Epidermal melanocyte (primary cell): ENCODE measurements at regions not wholly inside any gene's neighbourhood (a gene's known extent, or its start where the extent isn't known, plus 50 kb on each side); places are given as distances from the start of the nearest gene placed in this dataset.
A peak's percentile ranks its signal among the peaks of the same experiment; 100 is the strongest.
"Not testable (repeated sequence)": the region's sequence is repeated elsewhere in the genome, so short reads cannot be mapped to it uniquely, and the experiment has no call there.

Experiments used
- DNase-seq: peaks from one replicate; pipeline ENCODE4 v3.0.0; 2011; ENCODE audit warnings: low spot score; ENCODE audit not compliant: insufficient read length

- DNase-seq: no peak
Observed at GRCh38 chr7:131074043-131074442, 253.6 kb upstream of the MKLN1 start.

DNA sequence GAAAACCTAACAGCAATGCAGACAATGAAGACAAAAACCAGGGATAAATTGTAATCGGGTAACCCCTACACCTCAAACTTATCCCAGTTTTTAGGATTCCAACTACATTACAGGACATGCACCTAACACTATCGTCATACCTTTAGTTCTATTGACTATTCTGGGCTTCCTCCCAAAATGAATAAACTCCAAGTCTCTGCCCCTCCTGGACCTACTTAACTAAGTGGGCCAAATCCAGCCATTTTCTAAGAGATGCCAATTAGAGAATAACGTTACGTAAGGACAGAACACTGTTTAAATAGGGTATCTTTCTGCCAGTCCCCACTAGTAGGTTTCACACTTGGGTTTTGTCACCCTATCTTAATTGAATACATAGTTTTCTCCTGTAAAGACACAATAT lies 253.1 kb upstream of the MKLN1 start:
- DNase-seq: no peak

DNA sequence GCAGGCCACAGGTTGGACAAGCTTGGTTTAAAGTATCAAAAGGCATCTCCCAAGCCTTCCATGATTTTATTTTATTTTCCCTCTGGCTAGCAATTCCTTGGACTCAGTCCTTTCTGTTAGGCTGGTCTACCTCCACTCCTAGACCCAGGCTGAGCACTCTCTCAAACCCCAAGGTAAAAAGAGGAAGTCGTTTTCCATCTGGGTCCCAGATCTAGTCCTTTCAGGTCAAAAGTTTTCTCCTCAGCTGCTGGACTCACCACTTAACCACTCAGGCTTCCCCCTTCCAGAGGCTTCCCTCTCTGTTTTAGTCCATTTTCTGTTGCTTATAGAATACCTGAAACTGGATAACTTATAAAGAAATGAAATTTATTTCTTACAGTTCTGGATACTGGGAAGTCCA lies 252.3 kb upstream of the MKLN1 start:
- no peak for DNase-seq

- DNase-seq: no peak
Observed at GRCh38 chr7:131076032-131076431, 251.6 kb upstream of the MKLN1 start.

GRCh38 chr7:131076711-131077181 lies 250.9 kb upstream of the MKLN1 start:
- DNase-seq: peak; percentile 50

DNA sequence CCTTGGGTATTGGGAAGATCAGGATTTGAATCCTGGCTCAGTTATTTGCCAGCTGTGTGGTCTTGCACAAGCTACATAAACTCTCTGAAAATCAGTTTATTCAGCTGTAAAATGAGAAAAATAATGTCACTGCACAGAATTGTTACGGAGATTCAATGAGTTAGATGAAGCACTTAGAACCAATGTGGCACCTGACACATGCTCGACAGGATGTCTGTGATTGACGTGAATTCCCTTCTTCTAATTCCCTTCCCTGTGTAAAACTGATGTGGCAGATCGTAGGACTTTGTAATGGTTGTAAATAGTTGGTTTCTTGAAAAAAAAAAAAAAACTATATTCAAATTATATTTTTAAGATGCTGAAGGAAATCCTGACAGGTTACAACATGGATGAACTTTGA lies 249.9 kb upstream of the MKLN1 start:
- DNase-seq: no peak

DNA sequence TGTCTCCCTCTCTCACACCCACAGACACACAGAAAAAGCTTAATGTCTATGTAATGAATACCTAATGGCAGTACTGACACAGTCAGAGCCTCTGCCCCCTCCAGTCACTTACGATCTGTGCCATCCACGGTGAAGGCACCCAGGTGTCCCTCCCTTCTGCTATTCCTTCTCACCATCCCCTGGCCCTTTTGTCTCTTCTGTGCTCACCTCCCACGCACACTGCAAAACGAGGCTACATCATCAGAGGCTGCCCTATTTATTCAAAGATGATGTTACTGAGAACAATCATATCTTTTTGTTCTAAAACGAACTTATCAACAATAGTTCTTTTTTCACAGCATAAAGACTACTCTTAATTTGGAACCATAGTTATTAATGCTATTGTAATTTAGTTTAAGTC lies 246.9 kb upstream of the MKLN1 start:
- DNase-seq: no peak

GRCh38 chr7:131081308-131081707 lies 246.4 kb upstream of the MKLN1 start:
- DNase-seq: no peak

GRCh38 chr7:131083781-131084180 lies 243.9 kb upstream of the MKLN1 start:
- no peak for DNase-seq

DNA sequence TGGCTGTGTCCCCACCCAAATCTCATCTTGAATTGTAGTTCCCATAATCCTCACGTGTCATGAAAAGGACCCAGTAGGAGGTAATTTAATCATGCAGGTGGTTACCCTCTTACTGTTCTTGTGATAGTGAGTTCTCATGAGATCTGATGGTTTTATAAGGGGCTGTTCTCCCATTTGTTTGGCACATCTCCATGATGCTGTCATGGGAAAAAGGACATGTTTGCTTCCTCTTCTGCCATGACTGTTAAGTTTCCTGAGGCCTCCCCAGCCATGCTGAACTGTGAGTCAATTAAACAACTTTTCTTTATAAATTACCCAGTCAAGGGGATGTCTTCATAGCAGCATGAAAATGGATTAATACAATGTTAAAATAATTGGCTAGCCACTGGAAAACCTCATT lies 243.3 kb upstream of the MKLN1 start:
- not testable (repeated sequence) for DNase-seq

- DNase-seq: no peak
Observed at GRCh38 chr7:131087756-131088658, 239.7 kb upstream of the MKLN1 start.

DNA sequence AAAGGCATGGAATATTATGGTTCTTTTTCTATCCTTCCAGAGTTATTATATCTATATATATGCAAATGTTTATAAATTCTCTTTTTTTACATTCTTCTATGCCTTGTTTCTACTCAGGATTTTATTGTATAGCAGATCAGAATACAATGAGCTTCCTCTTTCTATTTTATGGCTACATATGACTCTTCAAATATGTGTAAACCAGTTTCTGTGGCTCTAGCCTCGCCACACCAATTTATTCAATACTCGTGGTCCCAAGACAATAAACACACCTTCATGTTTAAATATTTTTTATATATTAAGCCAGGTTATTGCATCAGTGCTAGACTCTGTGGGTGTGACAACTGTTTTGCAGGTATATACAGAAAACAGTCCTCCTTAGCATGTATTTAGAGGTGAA lies 237.5 kb upstream of the MKLN1 start:
- DNase-seq: no peak

DNA sequence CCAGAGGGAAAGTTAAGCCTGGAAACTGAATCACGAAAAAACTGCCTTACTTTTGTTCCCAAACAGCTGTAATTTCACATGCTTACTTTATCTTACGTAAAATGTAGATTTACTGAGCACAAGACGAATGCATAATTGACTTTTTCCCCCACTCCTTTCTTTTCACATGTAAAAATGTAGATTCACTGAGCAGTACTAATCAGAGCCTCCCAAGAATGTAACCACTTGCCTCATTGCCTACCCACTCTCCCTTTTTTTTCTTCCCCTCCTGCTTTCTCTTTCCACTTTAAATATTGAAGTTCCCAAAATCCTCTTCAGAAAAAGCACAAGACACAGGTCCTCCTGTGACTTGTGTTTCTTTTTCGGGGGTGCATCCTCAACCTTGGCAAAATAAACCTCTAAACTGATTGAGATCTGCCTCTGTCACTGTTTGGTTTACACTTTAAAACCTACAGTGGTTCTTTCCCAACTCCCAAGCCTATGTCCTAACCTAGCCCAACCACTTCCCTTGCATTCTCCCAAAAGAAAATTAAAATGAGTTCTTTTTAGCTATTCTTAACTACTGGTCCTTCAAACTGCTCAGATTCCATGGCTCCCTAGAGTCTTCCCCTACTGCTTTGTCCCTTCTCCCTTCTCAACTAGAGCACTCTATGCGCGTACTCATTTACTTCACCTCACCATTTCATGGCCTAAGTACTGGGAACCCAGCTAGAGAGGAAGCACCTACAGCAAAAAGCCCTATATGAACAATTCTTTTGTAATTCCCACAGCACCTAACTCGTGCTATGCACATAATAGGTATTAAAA lies 236.6 kb upstream of the MKLN1 start:
- DNase-seq: no peak

- no peak for DNase-seq
Observed at GRCh38 chr7:131094685-131095084, 233.0 kb upstream of the MKLN1 start.

GRCh38 chr7:131095346-131095745 lies 232.3 kb upstream of the MKLN1 start:
- DNase-seq: no peak

- no peak for DNase-seq
Observed at GRCh38 chr7:131096267-131096927, 231.3 kb upstream of the MKLN1 start.

DNA sequence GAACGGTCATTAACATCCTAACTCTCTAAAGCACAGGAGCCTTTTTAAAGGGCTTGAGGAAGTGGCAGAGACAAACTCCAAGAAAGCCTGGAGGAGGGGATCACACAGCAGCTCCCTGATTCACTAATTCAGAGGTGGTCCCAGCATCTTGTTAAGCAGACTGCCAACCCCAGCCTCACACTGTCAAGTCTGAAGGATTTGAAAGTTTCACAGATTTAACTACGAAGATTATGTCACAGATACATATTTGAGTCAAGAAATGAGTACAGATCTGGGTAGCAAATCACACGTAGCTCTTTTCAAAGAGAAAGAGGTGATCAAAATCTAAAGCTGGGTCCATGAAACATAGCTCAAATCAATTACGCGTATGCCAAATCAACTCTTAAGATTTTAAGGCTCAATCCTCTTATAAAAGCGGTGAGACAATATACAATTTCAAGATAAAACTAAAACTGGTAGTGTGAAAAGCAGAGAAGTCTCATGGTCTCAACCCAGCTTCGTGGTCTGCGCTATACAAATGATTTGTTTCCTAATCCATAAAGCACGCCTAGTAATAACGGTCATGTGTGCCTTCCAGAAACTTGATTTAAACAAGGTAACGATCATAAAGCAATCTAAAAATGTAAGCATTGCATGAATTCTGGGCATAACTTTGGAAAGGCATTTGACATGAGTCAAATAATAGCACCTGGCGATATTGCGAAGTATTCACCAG lies 229.9 kb upstream of the MKLN1 start:
- DNase-seq: no peak

DNA sequence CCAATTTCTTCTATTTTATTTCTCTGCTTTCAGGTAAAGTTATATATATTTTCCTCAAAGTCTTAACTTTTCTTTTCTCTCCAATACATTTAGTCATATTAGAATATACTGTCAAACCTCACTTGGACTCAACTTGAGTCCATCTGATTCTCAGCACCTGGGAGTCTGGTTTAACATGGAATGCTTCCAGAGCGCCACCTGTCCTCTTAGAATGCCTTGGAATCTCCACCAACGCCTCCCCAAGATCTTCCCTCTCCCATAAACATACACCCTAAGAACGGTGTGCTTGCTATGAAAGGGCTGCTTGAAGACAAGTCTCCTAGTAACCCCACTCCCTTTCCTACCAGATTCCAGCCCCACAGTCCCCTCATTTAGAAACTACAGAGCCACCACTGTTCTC lies 229.1 kb upstream of the MKLN1 start:
- DNase-seq: no peak

DNA sequence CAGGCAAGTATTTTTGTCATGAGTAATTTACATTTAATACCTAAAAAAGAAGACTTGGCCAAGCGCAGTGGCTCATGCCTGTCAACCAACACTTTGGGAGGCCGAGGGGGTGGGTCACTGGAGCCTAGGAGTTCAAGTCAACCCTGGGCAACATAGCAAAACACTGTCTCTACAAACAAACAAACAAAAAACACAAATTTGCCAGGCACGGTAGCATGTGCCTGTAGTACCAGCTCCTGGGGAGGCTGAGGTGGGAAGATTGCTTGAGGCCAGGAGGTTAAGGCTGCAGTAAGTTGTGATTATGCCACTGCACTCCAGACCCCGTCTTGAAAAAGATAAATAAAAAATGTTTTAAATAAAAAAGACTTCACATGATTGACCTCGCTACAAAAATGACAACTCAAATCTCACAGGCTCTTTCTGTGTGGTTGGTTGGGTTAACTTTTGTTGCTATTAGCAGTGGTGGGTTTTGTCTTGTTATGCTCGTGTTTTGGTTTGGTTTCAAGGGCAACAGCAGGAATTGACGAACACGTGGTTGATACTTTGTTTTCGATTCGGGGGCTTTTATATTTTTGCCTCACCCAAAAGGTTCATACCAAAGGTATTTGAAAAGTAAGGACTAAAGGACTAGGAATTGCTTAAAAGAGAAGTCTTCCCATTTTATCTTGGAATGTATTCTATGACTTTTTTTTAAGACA lies 227.2 kb upstream of the MKLN1 start:
- no peak for DNase-seq

DNA sequence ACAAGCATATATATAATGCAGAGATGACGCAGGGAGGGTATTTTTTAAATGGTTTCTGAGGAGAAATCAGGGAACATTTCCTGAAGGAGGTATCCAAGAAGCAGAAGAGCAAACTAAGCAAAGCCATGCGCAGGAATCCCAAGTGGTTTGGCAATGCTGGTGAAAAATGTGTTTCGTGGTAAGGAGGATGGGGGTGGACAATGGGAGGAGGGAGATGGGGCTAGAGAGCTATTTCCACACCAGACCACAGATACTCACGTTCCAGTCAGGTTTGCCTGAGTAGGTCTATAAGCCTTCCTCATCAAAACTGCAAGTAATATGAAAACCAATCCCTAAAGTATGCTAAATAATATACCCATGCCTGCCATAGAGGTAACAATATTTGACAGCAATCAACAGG lies 223.7 kb upstream of the MKLN1 start:
- DNase-seq: peak; percentile 77
